CD4-positive, alpha-beta T cell treated with Interleukin-6 at 100 ng/mL for 8 hours (primary cell): ENCODE measurements at regions not wholly inside any gene's neighbourhood (a gene's known extent, or its start where the extent isn't known, plus 50 kb on each side); places are given as distances from the start of the nearest gene placed in this dataset.

Experiments
- DNase-seq: peaks from one replicate; pipeline ENCODE4 v3.0.0-alpha.2; 2020; ENCODE audit warnings: mixed read lengths, low spot score

DNA sequence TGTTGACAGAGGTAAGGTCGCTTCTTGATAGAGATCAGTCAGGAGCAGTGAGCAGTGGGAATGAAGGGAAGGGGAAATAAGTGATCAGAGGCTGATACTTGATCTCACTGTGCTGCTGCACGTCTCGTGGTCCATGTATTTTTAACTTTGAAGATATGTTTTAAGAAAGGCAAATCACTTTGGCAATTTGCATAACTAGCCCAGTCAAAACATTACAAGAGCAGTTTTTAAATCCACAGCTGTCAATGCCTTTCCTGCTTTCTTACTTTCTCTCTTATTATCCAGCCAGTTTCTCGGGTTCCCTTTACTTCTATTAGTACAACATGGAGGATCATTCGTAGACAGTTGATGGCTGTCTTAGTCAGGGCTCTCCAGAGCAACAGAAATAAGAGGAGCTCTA is 472.8 kb downstream of the TMA16 start:
- no peak for DNase-seq

DNA sequence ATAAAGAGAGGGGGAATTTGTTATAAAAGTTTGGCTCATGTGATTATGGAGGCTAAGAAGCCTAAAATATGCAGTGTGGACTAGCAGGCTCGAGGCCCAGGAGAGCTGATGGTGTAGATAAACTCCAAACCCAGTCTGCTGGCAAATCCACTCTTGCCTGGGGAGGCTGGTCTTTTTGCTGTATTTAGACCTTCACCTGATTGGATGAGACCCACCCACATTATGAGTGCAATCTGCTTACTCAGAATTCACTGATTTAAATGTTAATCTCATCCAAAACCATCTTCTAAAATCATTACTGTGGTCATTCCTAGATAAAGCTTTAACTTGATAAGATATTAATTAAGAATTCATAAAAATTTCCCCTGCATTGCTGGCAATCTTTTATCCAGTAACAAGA is 473.2 kb downstream of the TMA16 start:
- no peak for DNase-seq

DNA sequence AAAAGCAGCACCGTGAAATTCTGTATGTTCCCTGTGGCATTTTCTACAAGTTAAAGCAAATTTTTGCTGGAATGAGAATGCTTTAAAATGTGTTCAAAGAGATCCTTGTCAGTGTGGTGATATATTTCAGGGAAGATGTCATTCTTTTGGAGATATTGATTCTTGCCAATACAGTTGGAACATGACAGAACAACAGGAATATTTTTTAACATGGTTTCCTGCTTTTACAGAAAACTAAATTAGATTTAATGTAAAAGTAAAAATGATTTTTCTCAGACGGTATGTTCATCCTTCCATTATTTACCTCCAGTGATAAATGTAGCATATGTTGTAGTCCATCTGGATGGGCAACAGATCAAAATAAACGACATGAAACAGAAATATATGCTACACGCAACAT is 474.8 kb downstream of the TMA16 start:
- DNase-seq = no peak

DNA sequence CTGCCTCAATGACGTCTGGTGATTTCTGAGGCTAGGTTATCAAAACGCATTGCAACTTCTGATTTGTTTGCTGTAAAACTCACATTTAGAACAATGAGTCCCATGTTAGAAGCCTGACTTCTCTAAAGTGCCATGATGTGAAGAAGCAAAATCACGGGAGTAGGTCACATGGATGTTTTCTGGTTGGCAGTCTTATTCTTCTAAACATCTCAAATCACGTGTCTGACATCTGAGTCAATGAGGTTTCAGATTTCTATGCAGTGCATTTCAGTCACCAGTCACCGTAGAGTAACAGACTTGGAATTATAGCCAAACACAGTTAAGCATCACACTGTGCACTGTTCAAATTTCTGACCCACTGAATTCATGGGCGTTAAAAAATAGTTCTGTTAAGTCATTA is 482.1 kb downstream of the TMA16 start:
- no peak for DNase-seq

DNA sequence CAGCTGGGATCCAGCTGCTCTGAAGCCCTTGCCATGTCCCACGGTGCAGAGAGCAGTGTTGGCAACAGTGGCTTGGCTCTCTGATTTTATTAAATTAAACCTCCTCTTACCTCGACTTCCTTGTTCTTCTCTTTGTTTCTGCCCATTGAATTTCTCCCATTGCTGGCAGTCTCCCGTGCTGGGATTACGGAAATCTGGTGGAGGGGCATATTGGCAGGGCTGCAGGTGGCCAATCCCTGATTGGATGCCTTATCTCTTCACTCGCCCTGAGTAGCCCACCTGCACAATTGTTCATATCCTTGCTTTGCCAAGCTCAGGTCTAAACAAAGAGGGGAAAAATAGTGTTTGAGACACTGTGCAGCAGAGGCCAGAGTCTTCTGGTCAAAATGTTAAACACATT is 493.9 kb downstream of the TMA16 start:
- DNase-seq = no peak

DNA sequence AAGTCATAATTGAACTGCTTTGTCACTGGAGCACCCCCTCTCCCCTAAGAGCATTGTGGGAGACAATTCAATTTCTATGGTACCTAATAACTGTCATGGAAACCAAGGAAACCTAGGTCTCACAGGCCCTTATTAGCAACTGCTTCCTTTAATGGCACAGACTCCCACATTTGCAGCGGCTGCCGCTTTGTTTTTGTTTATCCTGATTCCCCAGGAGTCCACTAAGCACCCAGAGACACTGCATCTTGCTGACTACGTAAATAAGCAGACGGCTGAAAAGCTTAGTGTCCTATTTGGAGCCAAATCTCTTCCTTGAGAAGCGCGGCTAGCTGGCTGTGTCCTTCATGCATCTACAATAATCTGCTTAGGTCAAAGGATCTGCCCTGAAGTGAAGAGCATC is 494.4 kb downstream of the TMA16 start:
- DNase-seq = no peak

DNA sequence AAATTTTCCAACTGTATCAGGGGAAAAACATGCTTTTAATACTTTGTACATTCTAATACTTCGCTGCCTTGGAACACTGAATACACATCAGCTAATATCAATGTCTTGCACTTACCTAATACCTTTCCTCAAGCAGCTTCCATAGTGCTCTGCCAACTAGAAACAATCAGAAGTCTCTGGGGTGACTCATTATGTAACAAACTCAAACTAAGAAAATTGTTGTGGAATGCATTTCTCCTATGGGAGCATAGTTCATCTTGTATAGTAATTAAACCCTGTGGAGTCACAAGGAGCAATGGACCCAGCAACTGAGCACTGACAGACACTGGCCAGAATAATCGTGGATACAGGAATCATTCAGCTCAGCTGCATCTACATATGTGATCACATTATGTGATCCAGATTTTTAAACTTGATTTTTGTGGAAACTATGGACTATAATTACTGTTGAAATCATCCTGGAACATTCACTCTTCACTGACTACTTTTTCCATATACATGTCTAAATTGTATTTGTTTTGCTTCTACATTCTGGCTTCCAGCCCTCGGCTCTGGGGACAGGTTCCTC is 496.9 kb downstream of the TMA16 start:
- no peak for DNase-seq

DNA sequence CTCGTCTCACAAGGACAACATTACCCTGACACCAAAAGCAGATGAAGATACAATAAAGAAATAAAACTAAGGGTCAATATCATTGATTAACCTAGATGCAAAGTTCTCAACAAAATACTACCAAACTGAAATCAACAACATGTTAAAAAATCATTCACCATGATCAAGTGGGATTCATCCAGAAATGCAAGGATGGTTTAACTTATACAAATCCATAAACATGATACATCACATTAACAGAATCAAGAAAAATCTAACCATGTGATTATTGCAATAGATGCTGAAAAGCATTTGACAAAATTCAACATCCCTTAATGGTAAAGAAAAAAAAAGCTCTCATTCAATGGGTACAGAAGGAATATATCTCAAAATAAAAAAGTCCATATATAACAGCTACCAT is 514.9 kb downstream of the TMA16 start:
- DNase-seq = no peak

DNA sequence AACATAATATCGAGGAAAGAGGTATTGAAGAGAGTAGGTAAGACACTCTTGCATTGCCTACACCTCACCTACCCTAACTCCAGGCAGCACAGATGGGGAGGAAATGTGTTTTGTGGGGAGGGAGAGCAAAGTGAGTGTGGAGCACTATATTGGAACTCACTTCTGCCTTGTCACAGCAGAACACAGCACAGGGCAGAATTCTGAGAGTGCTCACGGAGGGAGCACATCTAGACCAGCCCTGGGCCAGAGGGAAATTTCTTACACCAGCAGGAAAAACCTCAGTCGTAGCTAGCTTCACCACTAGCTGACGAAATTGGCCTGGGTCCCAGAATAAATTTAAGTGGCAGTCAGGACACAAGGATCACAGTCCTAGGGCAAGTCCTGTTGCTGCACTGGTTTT is 517.3 kb downstream of the TMA16 start:
- no peak for DNase-seq

DNA sequence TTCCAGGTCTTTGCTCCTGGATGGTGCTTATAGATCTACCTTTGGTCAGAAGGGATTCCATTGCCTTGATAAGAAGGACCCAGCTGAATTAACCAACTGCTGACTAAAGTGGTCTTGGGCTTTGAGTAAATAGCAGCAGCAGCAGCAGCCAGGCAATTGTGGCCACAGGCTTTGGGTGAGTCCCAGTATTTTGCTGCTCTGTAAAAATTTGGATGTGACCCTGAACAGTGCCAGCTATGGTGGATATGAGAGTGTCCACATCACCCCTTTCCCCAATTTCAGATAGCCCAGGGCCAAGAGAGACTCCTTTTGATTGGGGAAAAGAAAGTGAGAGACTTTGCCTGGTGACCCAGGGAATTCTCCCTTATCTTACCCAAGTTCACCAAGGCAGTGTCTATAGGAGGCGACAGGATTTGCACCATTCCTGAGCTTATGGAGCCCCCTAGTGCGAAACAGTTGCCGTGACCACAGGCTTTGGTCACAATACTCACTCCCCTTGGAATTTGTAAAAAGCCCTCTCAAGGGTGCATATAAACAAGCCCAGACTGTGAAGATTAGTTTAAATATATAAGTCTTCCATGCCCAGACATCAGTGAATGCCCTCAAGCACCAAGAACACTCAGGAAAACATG is 518.0 kb downstream of the TMA16 start:
- peak; percentile 11 for DNase-seq

DNA sequence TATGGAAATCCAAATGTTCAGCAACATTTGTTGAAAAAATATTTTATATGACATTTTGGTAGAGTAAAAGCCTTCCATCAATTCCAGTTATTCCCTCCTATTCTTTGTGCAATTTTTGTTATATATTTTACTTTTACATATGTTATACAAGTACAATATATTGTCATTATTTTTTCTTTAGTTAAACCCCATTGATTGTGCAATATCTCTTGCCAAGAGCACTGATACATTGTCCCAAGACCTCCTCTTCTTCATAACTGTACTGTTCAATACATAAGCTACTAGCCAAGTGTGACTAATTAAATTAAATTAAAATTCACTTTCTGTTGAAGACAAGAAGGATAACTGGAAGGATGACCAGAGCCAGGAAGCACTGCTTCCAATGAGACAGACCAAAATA is 527.5 kb downstream of the TMA16 start:
- no peak for DNase-seq

DNA sequence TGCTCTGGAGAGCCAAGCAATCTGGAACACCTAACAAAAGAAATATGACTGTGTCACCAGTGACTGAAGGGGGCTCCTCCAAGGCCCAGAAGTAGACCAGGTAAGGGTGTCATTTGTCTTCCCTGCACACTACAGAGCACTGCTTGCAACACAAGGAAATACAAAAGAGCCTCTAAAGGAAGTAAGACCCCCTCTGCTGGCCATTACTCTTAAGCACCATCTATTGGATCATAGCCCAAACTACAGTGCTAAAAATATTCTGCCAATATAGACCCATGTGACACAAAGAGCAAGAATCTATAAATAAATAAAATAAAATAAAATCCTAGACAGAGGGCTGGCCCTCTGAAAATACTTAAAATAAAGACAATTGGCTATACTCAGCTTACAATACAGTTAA is 528.7 kb downstream of the TMA16 start:
- no peak for DNase-seq

DNA sequence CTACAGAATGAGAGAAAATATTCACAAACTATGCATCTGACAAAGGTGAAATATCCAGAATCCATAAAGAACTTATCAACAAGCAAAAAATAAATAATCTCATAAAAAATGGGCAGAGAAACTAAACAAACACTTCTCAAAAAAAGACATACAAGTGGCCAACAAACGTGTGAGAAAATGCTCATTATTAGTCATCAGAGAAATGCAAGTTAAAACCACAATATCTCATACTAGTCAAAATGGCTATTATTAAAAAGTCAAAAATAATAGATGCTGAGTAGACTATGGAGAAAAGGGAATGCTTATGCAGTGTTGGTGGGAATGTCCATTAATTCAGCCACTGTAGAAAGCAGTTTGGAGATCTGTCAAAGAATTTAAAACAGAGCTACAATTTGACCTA is 533.3 kb downstream of the TMA16 start:
- no peak for DNase-seq

DNA sequence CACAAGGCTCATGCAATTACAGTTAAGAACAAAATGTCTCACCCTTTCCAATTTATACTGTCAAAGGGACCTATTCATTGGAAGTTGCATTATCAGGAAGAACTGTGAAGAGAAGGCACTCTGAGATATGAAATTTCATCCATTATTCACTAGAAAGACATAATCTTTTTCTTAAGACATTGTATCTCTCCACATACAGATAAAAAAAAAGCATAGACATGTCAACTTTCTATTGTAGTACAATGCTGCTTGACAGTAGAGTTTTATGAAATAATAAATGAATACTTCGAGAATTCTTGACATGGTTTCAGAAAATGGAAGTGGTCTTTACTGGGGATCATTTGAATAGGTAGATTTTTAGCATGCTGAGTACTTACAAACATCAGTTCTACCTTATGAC is 545.0 kb downstream of the TMA16 start:
- no peak for DNase-seq

DNA sequence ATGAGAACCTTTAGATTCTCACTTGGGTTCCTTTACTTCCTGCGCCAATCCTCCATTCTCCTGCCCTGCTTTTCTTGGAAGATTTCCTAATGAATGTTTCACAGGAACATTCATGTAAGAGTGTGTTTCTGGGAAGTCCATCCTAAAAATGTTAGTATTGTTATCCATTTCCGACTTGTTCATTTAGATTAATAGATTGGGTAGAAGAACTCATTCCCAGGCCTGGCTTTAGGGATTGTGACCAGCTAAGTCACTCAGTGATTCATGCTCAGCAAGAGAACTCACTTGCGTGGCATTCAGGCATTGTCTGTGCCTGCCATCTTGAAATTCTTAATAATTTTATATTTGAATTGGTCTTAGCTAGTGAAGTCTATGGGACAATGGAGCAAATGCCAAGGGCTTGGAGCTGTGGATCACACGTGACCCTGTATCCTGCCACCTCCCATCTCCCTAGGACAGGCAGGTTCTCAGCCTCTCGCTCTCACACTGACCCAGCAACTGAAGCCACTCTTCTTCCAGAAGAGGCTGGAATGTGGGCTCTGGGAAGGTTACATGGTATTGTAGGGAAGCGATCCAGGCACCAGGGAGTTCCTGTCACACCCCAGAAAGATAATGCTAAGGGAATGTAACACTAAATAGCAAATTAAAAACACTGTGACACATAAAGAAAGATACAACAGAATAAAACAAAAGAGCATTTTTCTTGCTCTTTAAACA is 562.1 kb downstream of the TMA16 start:
- no peak for DNase-seq

DNA sequence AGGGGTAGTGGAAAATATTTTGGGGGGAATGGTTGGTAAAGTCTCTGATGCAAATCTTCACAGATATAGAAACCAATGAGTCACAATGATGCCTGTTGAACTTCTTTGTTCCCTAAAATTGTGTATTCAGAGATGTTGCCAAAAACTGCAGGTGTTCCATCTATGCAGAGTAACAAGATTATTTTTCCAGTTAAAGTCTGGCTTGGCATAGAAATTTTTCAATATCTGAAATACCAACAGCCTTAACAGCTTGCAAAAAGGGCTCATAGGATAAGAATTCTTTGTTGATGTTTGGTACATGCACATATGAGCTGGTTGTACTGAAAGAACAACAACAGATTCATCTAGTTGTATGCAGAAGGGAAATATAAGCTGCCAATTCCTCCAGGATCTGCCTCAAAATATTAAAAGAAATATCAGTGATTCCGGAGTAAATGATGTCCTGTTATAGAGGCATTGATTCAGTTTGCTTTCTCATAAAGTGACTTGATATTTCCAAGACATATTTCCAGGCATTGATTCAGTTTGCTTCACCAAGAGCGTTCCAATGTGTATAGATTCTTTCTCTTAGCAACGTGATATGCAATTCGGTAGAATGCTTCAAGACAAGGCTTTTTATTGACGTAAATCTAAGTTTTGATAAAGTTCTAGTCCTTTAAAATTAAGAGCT is 564.4 kb downstream of the TMA16 start:
- no peak for DNase-seq

DNA sequence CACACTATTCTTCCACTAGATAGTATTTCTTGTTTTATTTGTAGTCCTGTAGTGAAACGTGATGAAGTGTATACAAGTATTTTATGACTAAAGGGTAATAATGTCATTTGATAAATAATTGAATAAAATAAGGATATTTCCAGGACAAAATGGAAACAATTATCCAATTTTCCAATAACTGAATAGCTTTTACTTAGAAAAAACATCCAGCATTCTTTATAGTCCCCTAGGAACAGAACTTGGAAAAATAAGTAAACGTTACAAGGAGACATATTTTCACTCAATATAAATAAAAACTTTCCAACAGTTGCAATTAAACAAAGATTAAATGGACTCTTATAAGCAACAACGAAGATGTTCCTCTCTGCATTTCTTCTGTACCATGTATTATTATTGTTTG is 566.0 kb downstream of the TMA16 start:
- DNase-seq = no peak

DNA sequence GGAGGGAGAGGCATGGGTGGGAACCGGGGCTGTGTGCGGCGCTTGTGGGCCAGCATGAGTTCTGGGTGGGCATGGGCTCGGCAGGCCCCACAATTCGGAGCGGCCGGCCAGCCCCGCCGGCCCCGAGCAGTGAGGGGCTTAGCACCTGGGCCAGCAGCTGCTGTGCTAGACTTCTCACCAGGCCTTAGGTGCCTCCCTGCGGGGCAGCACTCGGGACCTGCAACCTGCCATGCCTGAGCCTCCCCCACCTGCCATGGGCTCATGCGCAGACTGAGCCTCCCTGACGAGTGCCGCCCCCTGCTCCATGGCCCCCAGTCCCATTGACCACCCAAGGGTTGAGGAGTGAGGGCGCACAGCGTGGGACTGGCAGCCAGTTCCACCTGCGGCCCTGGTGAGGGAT is 573.9 kb downstream of the TMA16 start:
- DNase-seq = no peak

DNA sequence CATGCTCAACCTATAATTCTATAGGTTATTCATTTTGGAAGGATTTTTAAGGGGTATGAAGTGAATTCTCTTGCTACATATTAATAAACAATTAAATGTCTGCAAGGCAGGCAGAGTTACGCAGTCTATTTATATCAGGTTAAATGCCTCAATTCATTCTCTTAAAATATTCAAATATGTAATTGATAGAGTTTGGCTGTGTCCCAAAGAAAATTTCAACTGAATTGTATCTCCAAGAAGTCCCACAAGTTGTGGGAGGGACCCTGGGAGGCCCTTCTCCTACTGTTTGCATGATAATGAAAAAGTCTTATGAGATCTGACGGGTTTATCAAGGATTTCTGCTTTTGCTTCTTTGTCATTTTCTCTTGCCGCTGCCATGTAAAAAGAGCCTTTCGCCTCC is 576.1 kb downstream of the TMA16 start:
- no peak for DNase-seq

DNA sequence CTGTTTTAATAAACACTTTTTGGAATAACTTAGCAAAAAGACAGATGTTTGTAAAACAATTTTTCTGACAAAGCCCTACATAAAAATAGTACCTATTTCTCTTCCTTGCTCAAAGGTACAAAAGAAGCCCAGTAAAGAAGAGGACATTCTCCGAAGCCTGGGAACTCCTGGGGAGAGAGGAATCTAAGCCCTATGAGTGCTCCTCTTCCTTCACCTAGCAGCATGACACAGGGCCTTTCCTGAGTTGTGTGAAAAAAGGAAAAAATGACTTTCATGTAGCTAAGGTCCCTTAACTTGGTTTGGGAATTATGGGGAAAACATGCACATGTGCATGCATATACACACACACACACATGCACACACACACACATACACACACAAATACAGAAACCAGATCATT is 586.9 kb downstream of the TMA16 start:
- no peak for DNase-seq

DNA sequence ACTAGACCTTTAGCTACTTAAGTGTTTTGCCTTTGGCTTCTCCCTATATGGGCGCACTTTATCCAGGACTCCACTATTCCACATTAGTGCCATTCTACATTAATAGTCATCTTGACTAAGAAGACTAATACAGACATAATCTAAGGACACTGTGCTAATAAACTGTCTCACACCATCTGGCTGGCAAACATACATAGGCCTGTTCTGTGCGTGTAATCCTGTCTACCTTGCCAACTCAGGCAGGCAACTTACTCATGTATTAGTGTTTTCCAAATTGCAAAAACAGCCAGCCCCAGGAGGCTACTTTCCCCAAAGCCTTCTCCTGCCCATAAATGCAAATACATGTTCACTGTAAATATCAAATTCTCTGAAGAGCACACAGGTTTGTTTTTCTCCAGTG is 587.3 kb downstream of the TMA16 start:
- no peak for DNase-seq

DNA sequence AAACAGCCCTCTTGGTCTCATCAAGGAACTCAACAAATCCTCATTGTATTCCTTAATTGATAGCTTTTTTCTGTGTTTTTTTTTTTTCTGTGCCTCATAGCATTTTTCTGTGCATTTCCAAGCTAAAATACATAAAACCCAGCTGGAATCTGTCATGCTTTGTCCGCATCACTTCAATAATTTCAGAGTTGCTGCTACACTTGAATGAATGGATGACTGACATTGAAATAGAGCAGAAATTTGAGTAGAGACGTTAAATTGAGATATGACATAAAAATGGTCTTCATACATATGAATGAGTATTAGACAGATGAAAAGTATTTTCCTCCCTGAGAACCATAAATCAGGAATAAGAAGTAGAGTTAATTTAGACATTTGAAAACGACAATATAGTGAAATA is 593.2 kb downstream of the TMA16 start:
- no peak for DNase-seq
